GM12864 (cell line): ENCODE measurements at regions not wholly inside any gene's neighbourhood (a gene's known extent, or its start where the extent isn't known, plus 50 kb on each side); places are given as distances from the start of the nearest gene placed in this dataset.
"Not testable (repeated sequence)": the region's sequence is repeated elsewhere in the genome, so short reads cannot be mapped to it uniquely, and the experiment has no call there.

Experiments used
- DNase-seq: peaks from one replicate; pipeline ENCODE4 v3.0.0-alpha.2; 2011; ENCODE audit warnings: low read depth
- H3K4me3 ChIP-seq: 2 replicates; pipeline ENCODE4 v1.5.1; 2011; ENCODE audit warnings: mild to moderate bottlenecking, low read depth, low read length, control low read depth
- TF ChIP-seq, protein P1 (sequence below): IDR thresholded peaks from 2 replicates; pipeline ENCODE4 v1.5.1; 2011; ENCODE audit warnings: low read depth, mild to moderate bottlenecking, moderate library complexity, low read length, control low read depth, inconsistent platforms; ENCODE audit errors: missing control alignments

DNA sequence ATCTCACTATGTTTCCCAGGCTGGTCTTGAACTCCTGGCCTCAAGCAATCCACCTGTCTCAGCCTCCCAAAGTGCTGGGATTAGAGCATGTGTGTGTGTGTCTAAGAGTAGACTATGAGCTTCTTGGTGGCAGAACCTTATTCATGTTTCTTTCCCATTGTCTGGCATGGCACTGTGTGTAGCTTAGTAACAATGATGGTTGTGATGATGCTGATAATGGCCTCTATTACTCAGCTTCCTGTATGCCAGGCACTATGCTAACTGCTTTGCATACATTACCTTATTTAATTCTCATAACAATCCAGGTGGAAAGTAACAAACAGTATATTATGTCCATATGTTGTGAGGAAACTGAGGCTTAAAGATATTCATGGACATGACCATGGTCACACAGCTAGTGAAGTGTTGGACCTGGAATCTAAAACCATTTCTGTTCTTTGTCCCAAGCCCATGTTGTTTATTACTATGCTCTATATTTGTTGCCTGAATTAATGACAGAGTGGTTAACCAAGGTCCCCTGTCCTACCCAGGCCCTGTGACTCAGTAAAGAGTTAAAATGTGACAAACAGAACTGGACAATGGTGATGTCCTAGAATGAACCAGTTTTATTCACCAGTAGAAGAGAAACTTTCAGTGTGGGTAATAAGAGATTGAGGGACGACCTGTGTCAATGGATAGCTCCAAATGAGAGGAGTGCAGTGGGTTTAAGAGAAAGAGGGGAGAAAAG lies 109.6 kb downstream of the KLF5 start:
- DNase-seq: no peak
- TF ChIP-seq, protein P1, sequence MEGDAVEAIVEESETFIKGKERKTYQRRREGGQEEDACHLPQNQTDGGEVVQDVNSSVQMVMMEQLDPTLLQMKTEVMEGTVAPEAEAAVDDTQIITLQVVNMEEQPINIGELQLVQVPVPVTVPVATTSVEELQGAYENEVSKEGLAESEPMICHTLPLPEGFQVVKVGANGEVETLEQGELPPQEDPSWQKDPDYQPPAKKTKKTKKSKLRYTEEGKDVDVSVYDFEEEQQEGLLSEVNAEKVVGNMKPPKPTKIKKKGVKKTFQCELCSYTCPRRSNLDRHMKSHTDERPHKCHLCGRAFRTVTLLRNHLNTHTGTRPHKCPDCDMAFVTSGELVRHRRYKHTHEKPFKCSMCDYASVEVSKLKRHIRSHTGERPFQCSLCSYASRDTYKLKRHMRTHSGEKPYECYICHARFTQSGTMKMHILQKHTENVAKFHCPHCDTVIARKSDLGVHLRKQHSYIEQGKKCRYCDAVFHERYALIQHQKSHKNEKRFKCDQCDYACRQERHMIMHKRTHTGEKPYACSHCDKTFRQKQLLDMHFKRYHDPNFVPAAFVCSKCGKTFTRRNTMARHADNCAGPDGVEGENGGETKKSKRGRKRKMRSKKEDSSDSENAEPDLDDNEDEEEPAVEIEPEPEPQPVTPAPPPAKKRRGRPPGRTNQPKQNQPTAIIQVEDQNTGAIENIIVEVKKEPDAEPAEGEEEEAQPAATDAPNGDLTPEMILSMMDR: no peak

DNA sequence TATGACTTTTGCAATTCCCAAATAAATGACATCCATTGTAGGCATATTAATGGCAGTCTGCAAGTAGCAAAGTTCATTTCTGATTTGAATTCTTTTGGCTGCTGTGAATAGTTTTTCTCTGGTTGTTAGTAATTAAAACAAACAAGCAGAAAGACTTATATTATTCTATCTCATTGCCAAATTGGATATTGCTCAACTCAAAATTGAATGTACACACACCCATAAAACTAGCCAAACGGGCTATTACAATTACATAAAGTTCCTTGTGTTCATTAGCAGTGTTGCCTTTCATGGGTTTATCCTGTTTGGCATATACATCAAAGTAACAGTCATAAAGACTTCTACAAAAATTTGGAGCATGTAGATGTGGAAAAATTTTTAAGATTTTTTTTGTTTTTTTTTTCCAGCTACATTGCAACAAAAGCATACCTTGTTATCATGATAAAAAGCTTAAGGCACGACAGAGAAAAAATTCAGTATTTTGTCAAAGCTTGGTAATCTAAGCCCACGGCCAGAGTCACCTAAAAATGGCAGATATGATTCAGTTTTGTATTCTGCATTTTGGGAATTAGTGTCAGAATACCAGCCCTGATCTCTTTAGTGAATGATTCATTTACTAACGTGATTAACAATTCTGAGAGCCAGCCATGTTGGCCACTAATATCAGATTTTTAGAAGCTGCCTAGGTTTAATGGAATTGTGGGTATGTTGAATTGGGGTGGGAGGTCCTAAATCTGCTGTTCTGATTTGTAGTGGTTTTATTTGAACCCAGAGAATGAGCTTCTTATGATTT lies 108.4 kb downstream of the KLF5 start:
- no peak for DNase-seq
- TF ChIP-seq, protein P1: no peak
- no peak overlapping the region for H3K4me3 ChIP-seq

More for the DNA sequence above, 109.6 kb downstream of the KLF5 start:
- H3K4me3 ChIP-seq: no peak overlapping the region

DNA sequence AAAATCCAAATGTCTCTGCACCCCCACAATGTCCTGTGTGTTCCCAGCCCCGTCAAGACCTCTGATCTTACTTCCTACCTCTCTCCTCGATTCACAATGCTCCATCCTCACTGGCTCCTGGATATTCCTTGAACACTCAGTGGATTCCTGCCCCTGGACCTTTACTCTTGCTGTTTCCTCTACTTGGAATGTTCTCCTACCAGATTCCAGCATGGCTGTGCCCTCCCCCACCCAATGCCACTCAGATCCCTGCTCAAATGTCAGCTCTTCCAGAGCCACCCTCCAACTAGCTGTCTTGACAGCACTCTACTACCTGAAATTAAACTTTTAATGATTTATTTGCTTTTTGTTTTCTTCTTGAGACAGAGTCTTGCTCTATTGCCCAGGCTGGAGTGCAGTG lies 107.4 kb downstream of the KLF5 start:
- no peak overlapping the region for H3K4me3 ChIP-seq
- no peak for DNase-seq
- TF ChIP-seq, protein P1: no peak

DNA sequence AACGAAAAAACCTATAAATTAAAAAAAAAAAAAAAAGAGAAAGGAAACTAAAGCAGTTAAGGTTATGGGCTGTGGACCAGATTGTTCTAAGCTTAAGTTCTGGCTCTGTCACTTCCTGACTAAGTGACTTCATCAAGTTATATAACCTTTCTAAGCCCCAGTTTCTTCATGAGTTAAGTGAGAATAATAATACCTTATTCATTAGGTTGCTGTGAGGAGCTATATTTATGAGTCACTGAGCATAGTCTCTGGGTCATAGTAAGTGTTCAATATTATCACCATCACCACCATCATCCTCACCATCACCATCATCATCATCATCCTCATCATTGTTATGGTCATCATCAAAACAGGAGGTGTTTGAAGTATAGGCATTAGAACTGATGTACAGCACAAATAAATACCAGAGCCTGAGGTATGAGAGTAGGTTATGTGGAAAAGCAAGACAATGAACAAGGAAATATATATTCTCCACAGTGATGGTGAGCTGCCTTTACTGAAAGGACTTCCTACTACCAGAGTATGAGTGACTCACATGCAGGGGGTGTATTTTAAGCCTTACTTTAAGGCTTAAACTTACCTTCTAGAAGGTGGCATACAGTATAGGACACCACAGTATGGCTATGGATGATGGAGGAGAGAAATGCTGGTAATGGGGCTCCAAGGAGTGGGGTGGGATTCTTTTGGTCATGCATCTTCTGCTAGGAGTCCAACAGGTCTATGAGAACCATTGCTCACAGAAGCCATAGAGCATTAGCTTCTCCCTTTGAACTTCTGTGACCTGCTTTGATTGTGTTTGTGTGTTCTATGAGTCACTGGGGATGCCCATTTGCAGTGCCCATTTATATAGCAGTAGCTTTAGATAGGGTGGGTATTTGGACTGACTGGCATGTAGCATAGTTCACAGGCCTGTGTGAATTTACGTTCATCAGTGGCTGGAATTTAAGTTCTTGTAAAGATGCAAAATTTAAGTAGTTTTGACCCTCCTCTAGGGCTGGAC lies 104.4 kb downstream of the KLF5 start:
- no peak overlapping the region for H3K4me3 ChIP-seq
- no peak for DNase-seq
- TF ChIP-seq, protein P1: no peak

DNA sequence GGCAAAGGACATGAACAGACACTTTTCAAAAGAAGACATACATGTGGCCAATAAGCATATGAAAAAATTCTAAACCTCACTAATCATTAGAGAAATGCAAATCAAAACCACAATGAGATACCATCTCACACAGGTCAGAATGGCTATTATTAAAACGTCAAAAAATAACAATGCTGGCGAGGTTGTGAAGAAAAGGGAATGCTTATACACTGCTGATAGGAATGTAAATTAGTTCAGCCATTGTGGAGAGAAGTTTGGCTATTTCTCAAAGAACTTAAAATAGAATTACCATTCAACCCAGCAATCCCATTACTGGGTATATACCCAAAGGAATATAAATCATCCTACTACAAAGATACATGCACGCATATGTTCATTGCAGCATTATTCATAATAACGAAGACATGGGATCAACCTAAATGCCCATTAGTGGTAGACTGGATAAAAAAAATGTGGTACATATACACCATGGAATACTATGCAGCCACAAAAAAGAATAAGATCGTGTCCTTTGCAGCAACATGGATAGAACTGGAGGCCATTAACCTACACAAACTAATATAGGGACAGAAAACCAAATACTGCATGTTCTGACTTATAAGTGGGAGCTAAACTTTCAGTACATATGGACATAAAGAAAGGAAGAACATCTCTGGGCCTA lies 101.7 kb downstream of the KLF5 start:
- not testable (repeated sequence) for DNase-seq, H3K4me3 ChIP-seq

DNA sequence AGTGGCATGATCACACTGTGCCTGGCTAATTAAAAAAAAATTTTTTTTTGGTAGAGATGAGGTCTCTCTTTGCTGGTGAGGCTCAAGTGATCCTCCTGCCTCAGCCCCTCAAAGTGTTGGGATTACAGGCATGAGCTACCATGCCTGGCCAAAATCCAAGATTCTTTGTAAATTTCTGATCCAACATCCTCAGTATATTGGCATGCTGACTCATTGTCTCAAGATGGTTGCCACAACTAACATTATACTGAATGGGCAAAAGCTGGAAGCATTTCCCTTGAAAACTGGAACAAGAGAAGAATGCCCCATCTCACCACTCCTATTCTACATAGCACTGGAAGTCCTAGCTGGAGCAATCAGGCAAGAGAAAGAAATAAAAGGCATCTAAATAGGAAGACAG lies 100.0 kb downstream of the KLF5 start:
- TF ChIP-seq, protein P1: no peak
- no peak for DNase-seq
- H3K4me3 ChIP-seq: no peak overlapping the region
